Suprapubic skin (tissue), 4 donors: ENCODE measurements at regions not wholly inside any gene's neighbourhood (a gene's known extent, or its start where the extent isn't known, plus 50 kb on each side); places are given as distances from the start of the nearest gene placed in this dataset.

Source experiments
- CTCF ChIP-seq, 2 donors: fragments of 200-600 bp in 1 of 2; fragments of 450-650 bp in 1 of 2; sonication (generic) in 1 of 2; IDR thresholded peaks; one replicate each; pipeline ENCODE4 v1.5.1; 2016 to 2019; ENCODE audit warnings: antibody characterized with exemption in 2 of 2, mild to moderate bottlenecking in 1 of 2, moderate library complexity in 1 of 2
- POLR2A ChIP-seq, 2 donors: fragments of 450-650 bp; IDR thresholded peaks; one replicate each; pipeline ENCODE4 v1.6.1; 2017; ENCODE audit warnings: antibody characterized with exemption in 2 of 2, mild to moderate bottlenecking in 2 of 2, moderate library complexity in 2 of 2
- POLR2AphosphoS5 ChIP-seq, 3 donors: sonication (generic); formaldehyde crosslinking; IDR thresholded peaks; one replicate each; pipeline ENCODE4 v1.6.1; 2017; ENCODE audit warnings: antibody characterized with exemption in 3 of 3

GRCh38 chr10:83896219-83896618 lies 243.1 kb upstream of the GHITM start:
- no peak for TF ChIP-seq CTCF (IDR thresholded peaks at IDR 0.05)
- no peak for TF ChIP-seq POLR2AphosphoS5 (IDR thresholded peaks at IDR 0.05)
- no peak for TF ChIP-seq POLR2A (IDR thresholded peaks at IDR 0.05)
